ENCODE measurements at regions not wholly inside any gene's neighbourhood (a gene's known extent, or its start where the extent isn't known, plus 50 kb on each side); places are given as distances from the start of the nearest gene placed in this dataset.

DNA sequence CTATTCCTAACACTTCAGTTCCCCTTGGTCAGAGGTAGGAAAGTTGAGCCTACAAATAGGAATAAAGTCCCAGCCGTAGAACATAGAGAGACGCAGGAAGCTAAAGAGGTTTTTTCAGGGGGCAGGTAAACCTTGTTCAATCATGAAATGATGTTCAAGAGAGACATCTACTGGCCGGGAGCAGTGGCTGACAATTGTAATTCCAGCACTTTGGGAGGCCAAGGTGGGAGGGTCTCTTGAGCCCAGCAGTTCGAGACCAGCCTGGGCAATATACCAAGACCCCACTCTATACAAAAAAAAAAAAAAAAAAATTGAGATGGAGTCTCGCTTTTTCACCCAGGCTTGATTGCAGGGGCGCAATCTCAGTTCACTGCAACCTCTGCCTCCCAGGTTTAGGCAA is 66.7 kb upstream of the DNAJC10 start:
- WGBS: 60% methylated on average over 6 of the region's 6 CpGs

GRCh38 chr2:182650704-182651103 is 65.4 kb upstream of the DNAJC10 start:
- no peak overlapping the region for H3K27ac ChIP-seq (ENCODE audit: low read depth in 1 of 2, low read length in 2 of 2)
- 71% methylated on average over 4 of the region's 4 CpGs for WGBS
- no peaks in the 10 kb centered on the region for H3K27me3 ChIP-seq (ENCODE audit: control insufficient read depth in 4 of 4, insufficient read depth in 4 of 4, low read length in 3 of 4)
- H3K9me3 ChIP-seq (ENCODE audit: control insufficient read depth in 4 of 4, low read length in 3 of 4): no peaks in the 10 kb centered on the region
- H3K4me1 ChIP-seq (ENCODE audit: control insufficient read depth in 4 of 4, insufficient read depth in 4 of 4, low read length in 3 of 4): no peaks in the 10 kb centered on the region
- DNase-seq (ENCODE audit: low spot score): no peak
- no peaks in the 10 kb centered on the region for H3K36me3 ChIP-seq (ENCODE audit: control insufficient read depth in 4 of 4, insufficient read depth in 3 of 4, low read depth in 1 of 4, low read length in 3 of 4)
- TF ChIP-seq RAD21 (IDR thresholded peaks at IDR 0.05): peak; percentile 77 to 82
- peak; percentile 36 for TF ChIP-seq CTCF (IDR thresholded peaks at IDR 0.05; ENCODE audit: low read depth, low read length, missing input control)
- TF ChIP-seq, protein P1, sequence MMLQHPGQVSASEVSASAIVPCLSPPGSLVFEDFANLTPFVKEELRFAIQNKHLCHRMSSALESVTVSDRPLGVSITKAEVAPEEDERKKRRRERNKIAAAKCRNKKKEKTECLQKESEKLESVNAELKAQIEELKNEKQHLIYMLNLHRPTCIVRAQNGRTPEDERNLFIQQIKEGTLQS (IDR thresholded peaks at IDR 0.05): no peak
- TF ChIP-seq GABPA (IDR thresholded peaks at IDR 0.05 in 1 of 2, conservative IDR thresholded peaks at IDR 0.05 in 1 of 2): no peak
- H3K9ac ChIP-seq (ENCODE audit: low read depth in 1 of 2, low read length in 2 of 2): no peak overlapping the region
- no peak overlapping the region for H3K4me3 ChIP-seq (ENCODE audit: low read depth in 1 of 3, low read length in 3 of 3)

More for the DNA sequence above, 66.7 kb upstream of the DNAJC10 start:
- TF ChIP-seq RAD21 (IDR thresholded peaks at IDR 0.05) (peak; percentile 53 to 62), CTCF (IDR thresholded peaks at IDR 0.05; ENCODE audit: low read depth, low read length, missing input control) (peak; percentile 12)
- TF ChIP-seq, protein P2, sequence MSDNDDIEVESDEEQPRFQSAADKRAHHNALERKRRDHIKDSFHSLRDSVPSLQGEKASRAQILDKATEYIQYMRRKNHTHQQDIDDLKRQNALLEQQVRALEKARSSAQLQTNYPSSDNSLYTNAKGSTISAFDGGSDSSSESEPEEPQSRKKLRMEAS (IDR thresholded peaks at IDR 0.05): no peak
- DNase-seq (ENCODE audit: low spot score): no peak
- Histone ChIP-seq H3K4me1 (ENCODE audit: control insufficient read depth in 4 of 4, insufficient read depth in 4 of 4, low read length in 3 of 4) (no peaks in the 10 kb centered on the region), H3K27me3 (ENCODE audit: control insufficient read depth in 4 of 4, insufficient read depth in 4 of 4, low read length in 3 of 4) (no peaks in the 10 kb centered on the region), H3K27ac (ENCODE audit: low read depth in 1 of 2, low read length in 2 of 2) (no peak overlapping the region), H3K36me3 (ENCODE audit: control insufficient read depth in 4 of 4, insufficient read depth in 3 of 4, low read depth in 1 of 4, low read length in 3 of 4) (no peaks in the 10 kb centered on the region), H3K4me3 (ENCODE audit: low read depth in 1 of 3, low read length in 3 of 3) (no peak overlapping the region), H3K9me3 (ENCODE audit: control insufficient read depth in 4 of 4, low read length in 3 of 4) (no peaks in the 10 kb centered on the region), H3K9ac (ENCODE audit: low read depth in 1 of 2, low read length in 2 of 2) (no peak overlapping the region)

DNA sequence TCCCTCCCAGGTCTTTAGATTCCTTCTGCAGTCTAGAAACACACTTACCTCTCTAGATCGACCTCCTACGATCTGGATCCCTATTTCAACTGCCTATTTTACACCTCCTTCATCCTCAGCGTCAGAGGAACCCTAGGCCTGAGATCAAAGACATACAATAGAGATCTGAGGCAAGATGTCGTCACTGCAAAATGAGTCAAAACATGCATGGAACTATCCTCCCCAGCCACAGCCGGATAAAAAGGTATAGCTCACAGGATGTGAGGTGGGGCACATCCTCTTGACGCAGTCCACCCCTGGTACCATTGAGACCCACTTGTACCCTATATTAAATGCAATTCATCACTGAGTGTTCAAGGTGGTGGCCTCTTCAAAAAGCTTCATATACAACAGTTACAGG is 63.7 kb upstream of the DNAJC10 start:
- no peak for DNase-seq (ENCODE audit: low spot score)
- TF ChIP-seq, protein P2 (IDR thresholded peaks at IDR 0.05): no peak
- TF ChIP-seq YY1 (IDR thresholded peaks at IDR 0.05) (no peak), HNF4G (IDR thresholded peaks at IDR 0.05) (no peak)
- no peaks in the 10 kb centered on the region for H3K4me1 ChIP-seq (ENCODE audit: control insufficient read depth in 4 of 4, insufficient read depth in 4 of 4, low read length in 3 of 4)
- H3K4me3 ChIP-seq (ENCODE audit: low read depth in 1 of 3, low read length in 3 of 3): no peak overlapping the region
- no peak overlapping the region for H3K9ac ChIP-seq (ENCODE audit: low read depth in 1 of 2, low read length in 2 of 2)
- no peaks in the 10 kb centered on the region for H3K27me3 ChIP-seq (ENCODE audit: control insufficient read depth in 4 of 4, insufficient read depth in 4 of 4, low read length in 3 of 4)
- H3K27ac ChIP-seq (ENCODE audit: low read depth in 1 of 2, low read length in 2 of 2): no peak overlapping the region
- 82% methylated on average over 6 of the region's 6 CpGs for WGBS
- H3K9me3 ChIP-seq (ENCODE audit: control insufficient read depth in 4 of 4, low read length in 3 of 4): no peaks in the 10 kb centered on the region
- no peaks in the 10 kb centered on the region for H3K36me3 ChIP-seq (ENCODE audit: control insufficient read depth in 4 of 4, insufficient read depth in 3 of 4, low read depth in 1 of 4, low read length in 3 of 4)
